Fibroblast of skin of right quadriceps (primary cell): ENCODE measurements at regions not wholly inside any gene's neighbourhood (a gene's known extent, or its start where the extent isn't known, plus 50 kb on each side); places are given as distances from the start of the nearest gene placed in this dataset.
"Not testable (repeated sequence)": the region's sequence is repeated elsewhere in the genome, so short reads cannot be mapped to it uniquely, and the experiment has no call there.

Experiments
- DNase-seq: peaks from one replicate; pipeline ENCODE4 v3.0.0-alpha.2; 2013

DNA sequence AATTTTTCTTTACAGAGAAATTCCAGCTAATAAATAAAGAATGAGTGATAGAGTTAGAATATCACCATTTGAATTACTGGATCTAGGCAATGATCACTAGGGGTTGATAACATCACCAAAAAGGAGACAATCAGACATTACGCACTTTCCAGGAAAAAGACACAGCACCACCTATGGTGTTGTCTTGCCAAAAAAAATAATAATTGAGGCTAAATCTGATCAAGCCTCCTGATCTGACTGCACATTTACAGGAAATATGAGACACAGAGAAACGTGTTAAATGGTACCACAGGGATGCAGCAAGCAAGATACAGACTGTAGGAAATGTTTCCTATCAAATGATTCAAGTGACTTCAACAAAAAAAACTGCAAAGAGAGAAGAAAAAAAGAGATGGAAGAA lies 92.8 kb downstream of the EOMES start:
- DNase-seq: no peak

DNA sequence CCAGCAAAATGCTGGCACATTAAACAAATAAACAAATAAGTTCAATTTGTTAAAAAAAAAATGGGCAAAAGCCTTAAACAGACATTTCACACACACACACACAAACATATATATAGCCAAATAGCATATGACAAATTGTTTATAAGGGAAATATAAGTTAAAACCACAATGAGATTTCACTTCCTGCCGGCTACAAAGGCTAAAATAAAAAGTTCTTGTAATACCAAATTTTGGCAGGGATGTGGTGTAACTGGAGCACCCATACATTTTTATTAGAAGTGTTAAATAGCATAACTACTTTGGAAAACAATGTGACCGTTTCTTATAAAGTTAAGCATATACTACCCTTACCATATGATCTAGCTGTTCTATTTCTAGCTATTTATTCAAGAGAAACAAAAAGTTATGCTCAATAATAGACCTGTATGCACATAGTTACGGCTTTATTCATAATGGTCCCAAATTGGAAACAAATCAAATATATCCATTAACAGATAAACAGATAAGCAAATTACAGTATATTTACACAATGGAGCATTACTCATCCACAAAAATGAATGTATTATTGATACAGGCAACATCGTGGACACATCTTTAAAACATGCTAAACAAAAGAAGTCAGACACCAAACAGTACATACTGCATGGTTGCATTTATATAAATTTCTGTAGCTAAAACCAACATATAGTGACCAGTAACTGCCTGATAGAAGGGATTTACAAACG lies 93.9 kb downstream of the EOMES start:
- DNase-seq: peak; percentile 68

DNA sequence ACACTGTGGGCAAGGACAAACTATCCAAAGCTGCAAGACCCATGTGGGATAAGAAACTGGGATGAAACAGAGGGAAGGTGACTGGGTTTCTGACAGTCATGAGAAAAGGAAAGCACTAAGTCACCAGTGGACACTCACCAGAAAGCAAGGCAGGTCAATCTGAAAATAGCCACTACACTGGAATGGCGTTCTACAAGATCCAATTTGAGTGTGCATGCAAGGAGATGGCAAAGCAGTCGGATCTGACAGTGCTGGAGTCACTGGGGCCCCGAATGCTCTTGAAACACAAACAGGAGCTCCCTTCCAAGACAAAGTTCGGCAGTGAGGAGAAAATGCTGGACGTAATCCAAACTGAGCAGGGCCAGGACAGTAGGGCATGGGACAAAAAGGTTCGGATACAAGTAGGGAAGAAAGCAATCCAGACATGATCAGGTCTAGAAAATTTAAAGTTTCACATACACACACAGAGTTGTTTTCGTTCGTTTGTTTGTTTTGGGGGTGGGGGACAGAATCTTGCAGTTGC lies 95.5 kb downstream of the EOMES start:
- DNase-seq: no peak

DNA sequence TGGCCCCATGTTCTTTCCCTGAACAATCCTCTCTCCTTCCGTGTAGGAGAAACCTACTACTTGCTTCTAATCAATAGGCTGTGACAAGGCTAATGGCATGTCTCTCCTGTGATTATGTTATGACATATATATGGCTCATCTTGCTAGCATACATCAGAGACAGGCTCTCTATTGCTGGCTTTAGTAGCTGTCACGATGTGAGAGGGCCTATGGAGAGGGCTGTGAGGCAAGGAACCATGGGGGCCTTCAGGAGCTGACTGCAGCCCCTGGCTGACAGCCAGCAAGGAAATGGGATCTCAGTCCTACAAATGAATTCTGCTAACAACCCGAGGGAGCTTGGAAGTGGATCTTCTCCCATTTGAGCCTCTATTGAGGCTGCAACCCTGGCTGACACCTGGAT lies 96.3 kb downstream of the EOMES start:
- DNase-seq: peak; percentile 29

DNA sequence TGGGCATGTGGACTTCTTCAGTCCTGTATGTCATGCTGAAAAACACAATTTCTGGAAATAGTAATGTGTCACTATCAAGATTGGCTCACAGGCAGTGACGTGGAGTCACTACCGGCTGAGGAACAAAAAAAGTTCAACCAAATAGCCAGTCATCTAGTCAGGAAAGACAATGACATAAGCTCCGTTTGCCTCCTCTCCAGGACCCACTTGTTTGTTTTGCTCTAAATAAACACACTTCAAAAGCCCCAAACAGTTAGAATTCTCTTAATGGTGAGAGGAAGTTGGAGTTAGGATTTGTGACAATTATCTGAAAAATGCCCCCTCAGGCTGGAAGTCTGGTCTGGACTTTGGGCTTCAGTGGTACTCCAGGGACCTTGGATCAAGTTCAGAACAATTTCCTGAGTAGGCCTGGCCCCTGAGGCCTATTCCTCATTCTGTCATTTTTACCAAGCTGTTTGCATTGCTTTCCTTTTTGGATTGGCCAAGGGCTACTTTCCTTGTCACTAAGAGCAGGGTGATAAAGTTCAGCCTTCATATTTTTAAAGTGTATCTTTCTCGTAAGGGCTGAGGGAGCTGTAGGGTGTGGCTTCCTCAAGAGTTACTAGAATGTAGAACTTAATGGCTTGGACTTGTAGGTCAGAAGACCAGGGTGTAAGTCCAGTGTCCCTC lies 98.9 kb downstream of the EOMES start:
- no peak for DNase-seq

DNA sequence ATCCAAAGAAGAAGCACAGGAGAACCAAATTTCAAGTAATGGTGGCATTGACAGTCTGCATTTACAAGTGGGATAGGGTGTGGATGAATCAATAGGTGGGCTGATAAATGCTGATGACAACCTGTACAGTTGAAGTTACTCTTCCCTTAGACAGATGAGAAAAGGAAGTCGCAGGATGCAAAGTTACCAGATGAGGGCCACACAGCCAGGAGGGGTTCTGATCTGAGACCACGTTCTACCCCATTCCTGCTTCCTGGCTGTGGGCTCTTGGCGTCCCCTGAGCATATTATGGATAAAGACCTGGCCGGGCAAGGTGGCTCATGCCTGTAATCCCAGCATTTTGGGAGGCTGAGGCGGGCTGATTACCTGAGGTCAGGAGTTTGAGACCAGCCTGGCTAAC lies 104.6 kb downstream of the EOMES start:
- no peak for DNase-seq

DNA sequence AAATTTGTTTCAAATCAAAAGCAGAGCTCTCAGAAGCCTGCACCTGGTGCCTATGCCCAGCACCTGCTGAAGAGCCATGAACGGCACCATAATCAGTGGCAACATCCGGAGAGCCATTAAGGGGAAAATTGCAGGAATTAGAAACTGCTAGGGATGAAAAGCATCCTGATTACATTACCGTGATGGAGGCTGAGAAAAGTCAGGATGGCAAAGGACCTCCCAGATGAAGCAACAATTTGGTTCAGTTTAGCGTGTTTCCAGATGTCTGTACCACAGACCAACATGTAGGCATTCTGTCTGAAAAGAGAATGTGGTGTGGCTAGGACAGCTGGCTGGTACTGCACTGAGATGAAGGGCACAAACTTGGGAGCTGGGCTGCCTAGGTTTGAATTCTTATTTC lies 106.1 kb downstream of the EOMES start:
- DNase-seq: no peak

DNA sequence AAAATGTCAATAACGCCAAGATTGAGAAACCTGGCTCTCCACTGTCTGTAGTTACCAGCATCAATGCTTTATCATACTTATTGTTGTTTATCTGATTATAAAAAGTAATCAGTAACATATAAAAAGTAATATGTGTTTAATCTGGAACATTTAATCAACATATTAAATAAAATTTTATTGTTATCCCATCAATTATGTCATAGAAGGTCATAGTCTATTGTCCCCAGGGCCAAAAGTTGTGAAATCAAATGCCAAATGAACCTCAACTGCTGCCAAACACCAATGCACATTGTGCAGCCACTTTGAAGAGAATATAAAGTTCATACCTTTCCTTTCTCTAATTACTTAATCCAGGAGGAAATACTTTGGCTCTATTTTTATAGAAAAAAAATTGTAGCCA lies 106.6 kb downstream of the EOMES start:
- no peak for DNase-seq

DNA sequence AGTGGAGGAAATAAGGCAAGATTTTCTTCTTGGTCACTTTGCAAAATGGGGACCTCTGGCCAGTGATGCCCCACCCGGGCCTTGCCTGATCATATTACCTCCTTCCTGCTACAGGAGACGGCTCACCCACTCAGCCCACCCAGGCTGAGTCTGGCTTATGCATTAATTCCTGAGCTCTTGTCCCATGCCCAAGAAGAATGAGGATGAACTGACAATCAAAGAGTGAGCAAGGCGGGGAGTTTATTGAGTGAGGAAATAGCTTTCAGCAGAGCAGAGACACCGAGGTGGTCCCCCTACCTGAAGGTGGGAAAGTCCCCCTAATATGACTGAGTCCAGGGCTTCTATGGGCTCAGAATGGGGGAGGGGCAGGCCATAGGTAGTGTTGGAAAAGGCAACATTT lies 107.5 kb downstream of the EOMES start:
- DNase-seq: no peak

DNA sequence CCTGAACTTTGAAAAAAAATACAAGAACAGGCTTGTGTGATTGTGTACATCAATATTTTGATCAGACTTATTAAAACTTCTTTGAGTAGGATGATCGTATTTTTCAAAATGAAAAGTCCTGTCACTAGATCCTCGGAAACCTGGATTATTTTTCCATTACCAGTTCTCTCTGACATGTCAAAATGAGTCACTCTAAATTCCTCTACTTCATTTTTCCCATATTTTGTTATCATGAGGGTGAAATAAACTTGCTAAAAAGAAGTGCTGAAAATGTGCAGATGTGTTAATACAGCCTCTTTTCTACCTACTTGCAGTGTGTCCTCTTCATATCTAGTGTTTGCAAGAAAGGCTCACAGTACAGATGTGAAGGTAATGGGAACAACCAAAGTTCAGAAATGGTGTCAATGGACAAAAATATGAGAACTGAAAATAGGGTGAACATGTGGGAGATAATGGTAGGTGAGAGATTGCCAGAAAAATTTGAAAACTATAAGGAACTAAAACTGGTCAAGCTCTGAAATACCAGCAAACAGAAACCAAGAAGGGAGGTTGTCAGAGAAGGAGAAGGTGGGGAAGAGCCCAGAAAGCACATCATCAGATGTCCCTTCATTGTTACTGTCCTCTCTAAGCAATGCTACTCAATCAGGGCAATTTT lies 108.2 kb downstream of the EOMES start:
- peak; percentile 56 for DNase-seq

DNA sequence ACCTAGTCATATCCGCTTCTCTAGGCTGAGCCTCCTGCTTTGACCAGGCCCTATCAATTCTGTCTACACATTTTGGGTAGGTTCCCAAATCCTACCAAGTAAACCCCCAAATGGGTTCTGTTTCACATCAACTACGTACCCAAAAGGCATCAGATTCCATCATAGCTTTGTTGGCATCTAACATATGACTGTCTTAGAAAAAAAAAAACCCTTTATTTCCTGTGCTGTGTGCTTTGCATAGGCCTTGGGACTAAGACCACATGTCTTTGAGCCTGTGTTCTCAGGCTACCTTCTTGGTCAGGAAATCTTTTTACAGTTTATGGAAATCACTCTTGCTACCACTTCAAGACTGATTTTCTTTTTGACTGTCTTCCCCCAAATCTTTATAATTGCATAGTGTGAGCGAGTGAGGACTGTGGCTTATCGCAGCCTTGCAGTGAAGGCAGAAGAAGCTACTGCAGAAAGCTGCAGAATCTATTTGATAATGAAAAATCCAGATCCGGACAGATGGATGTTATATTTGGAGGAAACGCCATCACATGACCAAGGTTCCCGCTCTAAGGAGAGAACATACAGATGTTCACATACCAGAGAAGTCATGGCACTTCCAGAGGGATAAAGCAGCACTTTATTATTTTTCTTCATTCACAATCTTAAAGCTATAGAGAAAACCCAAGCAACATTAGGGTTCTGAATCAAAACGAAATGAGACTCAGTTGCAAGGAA lies 111.2 kb downstream of the EOMES start:
- no peak for DNase-seq

DNA sequence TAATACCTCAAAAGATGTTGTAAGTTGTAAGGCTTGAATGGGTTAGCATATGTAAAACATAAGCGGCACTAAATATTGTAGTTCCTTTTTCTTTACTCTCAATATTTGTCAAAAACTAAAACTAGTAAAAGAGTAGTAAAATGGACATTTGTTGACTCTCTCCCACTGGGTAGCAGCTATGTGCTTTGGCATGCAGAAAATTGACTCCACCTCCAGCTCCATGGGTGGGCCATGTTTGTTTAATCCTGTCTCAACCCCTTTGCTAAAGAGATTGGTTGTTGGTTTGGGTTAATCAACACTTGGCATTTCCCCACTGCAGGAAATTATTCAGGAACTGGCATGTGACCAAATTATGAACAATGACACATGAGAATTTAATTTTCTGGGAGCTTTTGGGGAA lies 114.8 kb downstream of the EOMES start:
- DNase-seq: peak; percentile 83

DNA sequence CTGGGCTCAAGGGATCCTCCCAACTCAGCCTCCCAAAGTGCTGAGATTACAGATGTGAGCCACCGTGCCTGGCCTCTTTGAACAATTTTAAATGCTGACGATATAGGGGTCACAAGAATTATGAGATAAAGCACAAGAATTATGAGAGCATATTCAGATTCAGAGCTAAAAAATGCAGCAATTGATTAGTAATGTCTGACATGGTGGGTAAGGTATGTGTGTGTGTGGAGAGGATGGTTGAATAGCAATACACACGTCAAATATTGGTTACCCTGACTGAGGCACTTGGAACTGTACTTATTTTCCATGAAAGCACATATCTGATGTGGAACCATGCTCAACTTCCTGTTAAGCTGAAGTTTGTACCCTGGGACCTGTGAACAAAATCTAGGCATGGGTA lies 115.6 kb downstream of the EOMES start:
- peak; percentile 77 for DNase-seq

DNA sequence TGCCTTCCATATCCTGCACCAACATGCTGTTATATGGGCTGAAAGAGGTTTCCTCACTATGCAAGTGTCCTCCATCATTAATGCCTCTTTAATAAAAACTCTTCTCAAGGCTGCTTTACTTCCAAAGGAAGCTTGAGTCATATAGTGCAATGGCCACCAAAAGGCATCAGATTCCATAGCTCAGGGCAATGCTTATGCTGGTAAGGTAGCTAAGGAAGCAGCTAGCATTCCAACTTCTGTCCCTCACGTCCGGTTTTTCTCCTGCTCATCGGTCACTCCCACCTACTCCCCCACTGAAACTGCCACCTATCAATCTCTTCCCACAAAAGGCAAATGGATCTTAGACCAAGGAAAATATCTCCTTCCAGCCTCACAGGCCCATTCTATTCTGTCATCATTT lies 117.1 kb upstream of the SLC4A7 start:
- DNase-seq: not testable (repeated sequence)

DNA sequence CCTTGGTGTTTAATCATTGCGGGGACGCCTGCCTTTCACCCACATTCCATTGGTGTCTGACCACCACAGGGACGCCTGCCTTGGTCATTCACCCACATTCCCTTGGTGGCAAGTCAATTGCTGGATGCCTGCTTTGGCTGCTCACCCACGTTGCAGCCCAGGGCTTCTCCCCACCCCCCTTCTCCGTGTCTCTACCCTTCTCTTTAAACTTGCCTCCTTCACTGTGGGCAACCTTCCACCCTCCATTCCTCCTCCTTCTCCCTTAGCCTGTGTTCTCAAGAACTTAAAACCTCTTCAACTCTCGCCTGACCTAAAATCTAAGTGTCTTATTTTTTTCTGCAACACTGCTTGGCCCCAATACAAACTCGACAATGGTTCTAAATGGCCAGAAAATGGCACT lies 115.6 kb upstream of the SLC4A7 start:
- not testable (repeated sequence) for DNase-seq

DNA sequence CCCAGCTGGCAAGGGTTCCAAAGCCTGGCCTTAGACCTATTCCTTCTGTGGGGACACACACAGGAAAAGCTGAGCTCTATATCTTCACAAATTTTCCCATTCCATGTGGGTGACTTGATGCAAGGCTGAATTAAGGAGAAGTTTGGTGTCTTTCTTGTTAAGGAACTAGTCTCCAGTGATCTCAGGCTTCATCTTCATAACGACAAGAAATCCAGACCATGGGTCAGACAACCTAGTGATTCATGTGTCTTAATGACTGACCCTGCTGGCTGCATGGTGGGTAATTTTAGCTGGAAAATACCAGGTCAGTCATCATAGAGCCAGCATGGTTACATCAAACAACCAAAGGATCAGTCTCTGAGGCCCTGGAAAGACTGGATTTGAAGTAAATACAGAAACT lies 112.7 kb upstream of the SLC4A7 start:
- DNase-seq: no peak

DNA sequence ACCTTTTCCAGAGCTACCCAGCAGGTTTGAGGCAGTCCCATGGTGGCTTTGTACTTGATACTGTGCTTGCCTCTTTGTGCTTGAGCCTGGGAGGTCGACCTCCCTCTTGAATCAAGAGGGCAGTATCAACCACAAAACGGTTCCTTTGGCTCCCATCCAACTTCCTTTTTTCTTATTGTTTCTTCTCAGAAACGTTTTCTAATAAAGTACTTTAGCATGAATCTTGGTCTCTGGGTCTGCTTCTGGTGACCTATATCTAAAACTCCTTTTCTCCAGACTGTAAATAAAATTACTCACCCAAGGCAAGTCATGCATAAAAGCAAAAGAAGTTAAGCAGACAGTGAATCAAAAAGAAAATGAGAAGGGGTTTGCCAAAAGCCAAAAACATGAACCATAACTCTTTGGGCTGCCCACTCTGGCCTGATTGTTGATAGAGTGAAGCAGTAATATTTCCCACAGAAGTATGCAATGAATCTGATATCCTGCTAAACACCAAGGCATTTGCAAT lies 112.2 kb upstream of the SLC4A7 start:
- DNase-seq: peak; percentile 82

DNA sequence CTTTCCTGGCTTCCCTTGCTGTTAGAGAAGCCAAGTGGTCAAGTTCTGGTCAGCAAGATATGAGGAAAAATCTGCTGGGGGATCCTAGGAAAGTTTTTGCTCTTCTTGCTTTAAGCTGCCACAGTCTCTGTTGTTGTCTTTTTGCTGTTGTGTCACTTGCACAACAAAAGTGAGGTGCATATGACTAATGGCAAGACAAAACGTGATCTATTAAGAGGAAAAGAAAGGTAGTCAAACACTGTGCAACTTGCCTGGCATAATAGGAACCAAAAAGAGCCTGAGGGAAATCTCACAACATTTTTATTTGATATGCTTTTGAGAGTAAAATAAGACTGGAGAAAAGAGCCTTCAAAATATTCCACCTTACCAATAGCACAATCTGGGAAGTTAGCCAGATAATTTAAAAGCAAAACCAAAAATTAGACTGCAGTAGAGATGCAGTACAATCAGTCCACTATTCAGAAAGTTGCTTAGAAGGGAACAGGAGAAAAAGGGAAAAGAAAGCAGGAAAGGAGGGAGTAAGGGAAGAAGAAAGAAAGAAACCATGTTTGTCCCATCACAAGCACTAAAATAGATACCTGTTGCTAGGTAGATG lies 110.0 kb upstream of the SLC4A7 start:
- DNase-seq: peak; percentile 11

DNA sequence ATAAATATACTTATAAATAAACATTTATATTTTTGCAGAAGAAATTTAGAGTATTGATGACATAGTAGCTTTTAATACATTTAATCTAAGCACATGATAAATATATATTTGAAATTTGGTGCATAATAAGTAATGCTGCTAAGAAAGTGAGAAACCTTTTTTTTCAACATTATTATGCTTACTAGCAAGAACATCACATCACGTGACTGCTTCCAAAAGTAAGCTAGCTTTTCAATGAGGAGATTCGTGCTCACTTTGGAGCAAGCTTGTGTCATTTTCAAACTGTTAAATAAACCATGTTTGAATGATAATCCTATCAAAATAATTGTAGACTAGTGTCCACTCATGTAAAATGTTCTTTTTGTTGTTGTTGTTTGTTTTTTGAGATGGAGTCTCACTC lies 109.0 kb upstream of the SLC4A7 start:
- DNase-seq: no peak

DNA sequence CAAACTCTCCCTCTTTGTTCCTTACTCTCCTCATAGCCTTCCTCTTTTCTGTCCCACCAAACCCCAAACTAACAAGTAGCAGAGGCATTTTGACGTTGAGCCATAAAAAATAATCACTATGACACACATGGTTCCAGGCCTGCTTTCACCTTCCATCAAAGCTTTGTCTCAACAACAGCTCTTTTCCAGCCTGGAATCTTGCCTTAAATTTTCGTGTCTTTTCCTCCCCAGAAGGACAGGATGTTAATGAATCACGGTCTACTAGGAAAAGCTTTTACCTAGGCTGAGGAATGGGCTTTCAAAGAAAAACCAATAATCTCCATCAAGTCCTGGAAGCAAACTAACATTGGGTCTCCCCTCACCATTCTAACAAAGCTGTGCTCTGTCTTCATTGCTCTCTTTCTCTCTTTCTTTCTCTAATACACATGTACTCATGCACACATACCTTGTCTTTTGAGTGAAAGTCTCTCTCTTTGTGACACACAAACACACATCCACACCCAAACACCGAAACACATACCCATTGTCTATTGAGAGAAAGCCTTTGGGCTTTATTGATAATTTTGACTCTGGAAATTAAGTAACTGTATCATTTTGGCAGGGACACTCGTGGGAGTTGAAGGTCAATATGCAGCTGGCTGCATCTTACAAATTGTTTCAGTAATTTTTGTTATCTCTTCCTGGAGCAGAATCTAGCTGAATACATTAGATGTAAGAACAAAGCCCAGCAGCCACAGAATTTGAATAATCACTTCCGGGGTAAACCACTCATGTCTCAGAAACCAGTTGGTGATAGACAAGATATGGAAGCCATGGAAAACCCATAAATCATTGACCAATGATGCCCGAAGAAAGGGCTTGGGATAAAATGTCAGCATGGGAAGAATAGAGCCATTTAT lies 107.4 kb upstream of the SLC4A7 start:
- peak; percentile 26 for DNase-seq

DNA sequence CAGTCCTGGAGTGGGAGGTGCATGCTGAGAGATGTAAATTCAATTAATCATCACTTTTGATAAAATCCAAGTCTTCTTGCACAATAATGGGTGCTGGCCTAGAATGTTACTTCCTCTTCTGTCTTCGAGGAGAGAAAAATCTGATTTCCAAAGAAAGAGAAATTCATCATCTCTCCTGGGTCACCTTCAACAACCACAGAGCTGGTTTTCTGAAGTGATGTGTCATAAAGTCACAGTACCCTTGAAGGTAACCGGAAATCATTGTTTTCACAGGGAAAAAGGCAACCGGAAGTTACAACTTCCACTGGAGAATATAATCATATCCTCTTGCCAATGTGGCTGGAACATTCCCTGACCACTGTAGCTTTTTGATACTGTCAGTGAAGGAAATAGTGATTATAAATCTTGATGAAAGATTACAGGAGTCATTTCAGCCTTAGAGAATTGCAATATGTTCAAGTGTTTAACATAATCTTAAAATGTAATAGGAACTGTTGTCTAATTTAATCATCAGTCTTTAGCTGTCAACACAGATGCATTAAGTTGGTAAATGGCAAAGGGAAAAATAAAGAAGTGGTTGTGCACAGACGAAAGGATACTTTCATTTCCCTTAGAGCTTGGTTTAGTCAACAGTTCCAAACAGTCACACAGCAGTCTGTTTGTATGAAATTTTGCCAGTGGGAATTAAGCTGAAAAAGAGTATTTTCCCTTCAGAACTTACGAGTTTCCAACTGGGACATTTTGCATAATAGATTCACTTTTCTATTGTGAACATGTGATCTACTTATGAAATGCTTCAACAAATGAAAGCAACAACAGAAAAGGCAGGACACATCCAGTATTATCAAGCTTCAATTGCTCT lies 106.5 kb upstream of the SLC4A7 start:
- DNase-seq: peak; percentile 64
